K562 (cell line): ENCODE measurements at regions not wholly inside any gene's neighbourhood (a gene's known extent, or its start where the extent isn't known, plus 50 kb on each side); places are given as distances from the start of the nearest gene placed in this dataset.

Experiments
- TF ChIP-seq, protein P1 (sequence below), 3 experiments: IDR thresholded peaks in 2 of 3; conservative IDR thresholded peaks in 1 of 3; 2 replicates each; pipeline ENCODE4 v1.5.1; 2011 to 2012; ENCODE audit warnings: low read length in 3 of 3, mild to moderate bottlenecking in 3 of 3, control low read depth in 2 of 3, improper control_type of control experiment in 1 of 3, inconsistent platforms in 1 of 3, low read depth in 1 of 3, mixed read lengths in 1 of 3, moderate library complexity in 1 of 3; ENCODE audit not compliant: insufficient read depth in 2 of 3
- TF ChIP-seq, protein P2 (sequence below): sonication (generic); formaldehyde crosslinking; IDR thresholded peaks from 2 replicates; pipeline ENCODE4 v1.8.0; 2022; ENCODE audit warnings: mild to moderate bottlenecking, missing genetic modification reagents

DNA sequence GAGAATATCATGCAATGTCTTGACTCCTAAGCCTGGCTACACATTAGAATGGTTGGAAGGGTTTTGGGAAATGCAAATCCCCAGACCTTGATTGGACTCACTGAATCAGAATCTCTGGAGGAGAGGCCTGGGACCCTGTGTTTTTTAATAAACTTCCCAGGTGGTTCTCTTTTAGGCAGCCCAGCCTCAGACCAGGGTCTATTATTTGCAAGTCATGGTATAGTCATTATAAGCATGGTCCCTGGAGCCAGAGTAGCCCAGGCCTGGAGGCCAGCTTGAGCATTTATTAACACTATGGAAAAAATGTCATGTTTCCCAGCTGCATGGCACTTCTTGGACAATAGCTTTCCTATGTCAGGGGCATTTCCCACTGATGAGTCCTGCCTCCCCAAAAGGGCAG, 266.9 kb downstream of the NPIPA8 start:
- TF ChIP-seq, protein P1, sequence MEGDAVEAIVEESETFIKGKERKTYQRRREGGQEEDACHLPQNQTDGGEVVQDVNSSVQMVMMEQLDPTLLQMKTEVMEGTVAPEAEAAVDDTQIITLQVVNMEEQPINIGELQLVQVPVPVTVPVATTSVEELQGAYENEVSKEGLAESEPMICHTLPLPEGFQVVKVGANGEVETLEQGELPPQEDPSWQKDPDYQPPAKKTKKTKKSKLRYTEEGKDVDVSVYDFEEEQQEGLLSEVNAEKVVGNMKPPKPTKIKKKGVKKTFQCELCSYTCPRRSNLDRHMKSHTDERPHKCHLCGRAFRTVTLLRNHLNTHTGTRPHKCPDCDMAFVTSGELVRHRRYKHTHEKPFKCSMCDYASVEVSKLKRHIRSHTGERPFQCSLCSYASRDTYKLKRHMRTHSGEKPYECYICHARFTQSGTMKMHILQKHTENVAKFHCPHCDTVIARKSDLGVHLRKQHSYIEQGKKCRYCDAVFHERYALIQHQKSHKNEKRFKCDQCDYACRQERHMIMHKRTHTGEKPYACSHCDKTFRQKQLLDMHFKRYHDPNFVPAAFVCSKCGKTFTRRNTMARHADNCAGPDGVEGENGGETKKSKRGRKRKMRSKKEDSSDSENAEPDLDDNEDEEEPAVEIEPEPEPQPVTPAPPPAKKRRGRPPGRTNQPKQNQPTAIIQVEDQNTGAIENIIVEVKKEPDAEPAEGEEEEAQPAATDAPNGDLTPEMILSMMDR (IDR thresholded peaks at IDR 0.05 in 2 of 3, conservative IDR thresholded peaks at IDR 0.05 in 1 of 3; ENCODE audit: insufficient read depth in 2 of 3, low read depth in 1 of 3, low read length in 3 of 3): no peak
- TF ChIP-seq, protein P2, sequence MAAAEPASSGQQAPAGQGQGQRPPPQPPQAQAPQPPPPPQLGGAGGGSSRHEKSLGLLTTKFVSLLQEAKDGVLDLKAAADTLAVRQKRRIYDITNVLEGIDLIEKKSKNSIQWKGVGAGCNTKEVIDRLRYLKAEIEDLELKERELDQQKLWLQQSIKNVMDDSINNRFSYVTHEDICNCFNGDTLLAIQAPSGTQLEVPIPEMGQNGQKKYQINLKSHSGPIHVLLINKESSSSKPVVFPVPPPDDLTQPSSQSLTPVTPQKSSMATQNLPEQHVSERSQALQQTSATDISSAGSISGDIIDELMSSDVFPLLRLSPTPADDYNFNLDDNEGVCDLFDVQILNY (CRISPR knock-in tag): no peak
